NCI-H526 (cell line): ENCODE measurements at regions not wholly inside any gene's neighbourhood (a gene's known extent, or its start where the extent isn't known, plus 50 kb on each side); places are given as distances from the start of the nearest gene placed in this dataset.
"Not testable (repeated sequence)": the region's sequence is repeated elsewhere in the genome, so short reads cannot be mapped to it uniquely, and the experiment has no call there.

Experiments
- DNase-seq, 2 experiments: peaks; one replicate each; lab custom pipeline; 2025; lab: John Stamatoyannopoulos, UW

GRCh38 chr2:220556658-220557057 lies 929.2 kb downstream of the SLC4A3 start:
- DNase-seq, result no peak

DNA sequence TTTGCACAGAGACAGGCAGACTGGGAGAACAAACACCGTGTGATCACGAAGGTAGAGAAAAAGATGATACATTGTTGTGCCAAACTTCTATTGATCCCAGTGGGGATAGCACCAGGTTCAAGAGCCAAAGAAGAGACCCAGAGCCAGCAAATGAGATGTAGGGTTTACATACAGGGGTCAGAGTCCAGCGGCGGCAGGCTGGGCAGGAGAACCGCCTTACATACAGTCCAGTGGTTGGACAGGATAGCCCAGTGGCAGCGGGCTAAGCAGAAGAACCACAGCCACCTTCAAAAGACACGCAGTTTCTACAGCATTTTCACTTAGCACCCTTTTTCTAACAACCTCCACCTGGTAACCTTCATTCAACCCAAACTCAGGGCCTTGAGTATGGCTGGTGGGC lies 932.8 kb downstream of the SLC4A3 start:
- DNase-seq, result no peak

DNA sequence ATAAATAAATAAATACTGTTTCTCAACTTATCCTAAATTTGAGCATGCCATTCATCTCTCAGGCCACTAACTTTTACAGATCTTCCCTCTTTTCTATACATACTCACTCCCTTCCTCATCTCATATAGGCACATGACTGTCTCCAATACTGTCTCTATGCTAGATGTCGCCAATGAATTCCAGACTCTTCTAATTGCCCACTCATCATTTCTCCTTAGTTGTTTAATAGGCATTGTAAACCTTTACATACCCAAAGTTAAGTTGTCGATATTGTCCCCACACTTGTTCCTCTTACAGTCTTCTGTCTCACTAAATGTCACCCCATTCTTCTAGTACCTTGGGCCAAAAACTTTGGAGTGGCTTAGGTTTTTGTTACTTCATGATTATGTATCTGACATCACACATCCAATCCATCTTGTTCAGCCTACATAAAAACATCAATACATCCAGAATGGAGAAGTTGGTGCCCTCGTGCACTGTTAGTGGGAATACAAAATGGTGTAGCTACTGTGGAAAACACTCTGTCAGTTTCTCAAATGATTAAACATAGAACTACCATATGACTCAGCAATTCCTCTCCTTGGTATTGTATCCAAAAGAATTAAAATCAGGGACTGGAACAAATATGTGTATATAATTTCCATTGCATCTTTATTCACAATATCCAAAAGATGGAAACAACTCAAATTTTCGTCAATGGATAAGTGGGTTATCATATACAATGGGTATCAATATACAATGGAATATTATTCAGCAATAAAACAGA lies 935.1 kb downstream of the SLC4A3 start:
- no peak for DNase-seq

- peak in 1 of 2 experiments; percentile 32 for DNase-seq
These were observed 940.9 kb downstream of the SLC4A3 start for GRCh38 chr2:220568296-220568695.

- peak; percentile 97 to 98 for DNase-seq
These were observed 941.9 kb downstream of the SLC4A3 start for GRCh38 chr2:220569112-220569897.

DNA sequence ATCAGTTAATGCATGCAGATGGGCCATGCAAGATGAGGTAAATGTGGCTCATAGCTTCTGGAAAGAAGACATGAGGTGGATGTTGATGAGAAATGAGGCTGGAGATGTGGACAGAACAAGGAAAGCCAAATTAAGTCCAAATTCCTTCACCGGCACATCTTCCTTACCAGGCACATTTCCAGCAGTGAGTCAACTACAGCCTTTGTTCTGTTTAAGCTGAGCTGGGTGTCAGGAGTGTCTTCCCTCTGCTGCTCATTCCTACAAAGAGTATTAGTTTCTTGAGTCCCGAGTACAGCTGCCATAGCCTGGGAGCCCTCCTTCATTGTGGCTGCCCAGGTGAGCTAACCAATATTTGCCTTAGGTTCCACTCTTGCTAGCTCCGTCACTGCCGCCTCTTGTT lies 945.0 kb downstream of the SLC4A3 start:
- no peak for DNase-seq

DNA sequence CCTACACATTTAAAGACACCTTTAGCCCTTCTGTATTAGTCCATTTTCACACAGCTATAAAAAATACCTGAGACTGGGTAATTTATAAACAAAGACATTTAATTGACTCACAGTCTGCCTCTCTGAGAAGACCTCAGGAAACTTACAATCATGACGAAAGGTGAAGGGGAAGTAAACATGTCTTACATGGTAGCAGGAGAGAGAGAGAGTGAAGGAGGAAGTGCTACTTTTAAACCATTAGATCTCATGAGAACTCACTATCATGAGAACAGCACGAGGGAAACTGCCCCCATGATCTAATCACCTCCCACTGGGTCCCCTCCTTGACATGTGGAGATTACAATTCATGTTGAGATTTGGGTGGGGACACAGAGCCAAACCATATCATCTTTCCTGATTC lies 946.6 kb downstream of the SLC4A3 start:
- no peak for DNase-seq

GRCh38 chr2:220575963-220576362 lies 948.5 kb downstream of the SLC4A3 start:
- no peak for DNase-seq

- no peak for DNase-seq
These were observed 952.0 kb downstream of the SLC4A3 start for GRCh38 chr2:220579452-220579851.

- no peak for DNase-seq
These were observed 952.7 kb downstream of the SLC4A3 start for GRCh38 chr2:220580113-220580512.

DNA sequence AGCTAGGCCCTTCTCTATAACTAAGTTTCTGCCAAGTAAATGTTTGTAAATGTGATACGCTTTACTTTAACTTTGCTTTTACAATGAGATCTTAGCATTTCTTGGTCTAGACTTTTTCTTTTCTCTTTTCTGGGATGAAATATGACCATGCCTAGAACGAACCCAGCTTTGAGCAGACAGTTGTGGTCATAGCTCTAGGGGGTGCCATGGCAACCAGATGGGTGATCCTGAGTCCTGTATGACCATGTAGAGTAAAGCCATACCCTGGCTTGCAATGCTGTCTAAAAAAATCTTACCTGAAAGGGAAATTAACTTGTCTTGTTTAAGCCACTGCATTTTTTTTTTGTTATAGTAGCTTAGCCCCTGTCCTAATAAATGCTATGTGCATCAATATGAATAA lies 956.3 kb downstream of the SLC4A3 start:
- no peak for DNase-seq

DNA sequence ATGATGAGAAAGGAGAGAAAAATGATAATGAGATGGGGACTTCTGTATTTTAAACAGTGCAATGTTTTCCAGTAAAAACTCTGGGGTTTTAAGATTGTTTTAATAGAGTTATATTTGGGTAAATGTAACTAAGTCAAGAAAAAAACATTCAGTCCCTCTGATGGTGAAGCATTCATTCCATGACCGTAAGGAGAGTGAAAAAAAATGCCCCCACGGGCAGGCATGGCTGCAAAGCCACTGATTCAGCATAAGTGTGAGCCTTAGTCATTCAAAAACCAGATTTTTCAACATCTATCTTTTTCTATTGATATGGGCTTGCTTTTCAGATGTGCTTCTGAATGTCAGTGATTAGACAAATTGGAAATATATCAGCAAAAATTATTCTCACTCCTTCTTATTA lies 957.8 kb downstream of the SLC4A3 start:
- DNase-seq, result no peak

DNA sequence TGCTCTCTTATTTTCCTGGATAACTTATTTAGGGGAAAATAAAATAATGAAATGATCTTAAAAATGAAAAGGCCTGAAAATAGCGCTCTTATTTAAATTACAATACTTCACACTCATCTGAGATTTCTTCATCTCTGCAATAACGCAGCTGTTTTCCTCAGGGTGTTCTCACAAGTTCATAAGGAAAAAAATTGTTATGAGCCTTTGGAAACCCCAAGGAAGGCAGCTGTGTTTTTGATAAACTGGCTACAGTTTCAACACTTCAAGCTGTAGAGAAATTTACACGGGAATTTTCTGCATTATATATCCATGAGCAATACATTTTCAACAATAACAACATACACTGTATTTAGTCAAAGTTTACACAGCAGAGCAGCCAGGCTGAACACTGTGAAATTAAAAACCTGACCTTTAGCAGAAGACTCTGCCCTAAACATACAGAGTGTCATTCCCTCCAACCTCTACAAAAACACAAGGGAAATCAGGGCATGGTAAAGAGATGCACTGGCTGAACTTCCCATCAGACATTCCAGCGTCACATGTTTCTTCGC lies 959.6 kb downstream of the SLC4A3 start:
- no peak for DNase-seq

GRCh38 chr2:220588148-220588547 lies 960.7 kb downstream of the SLC4A3 start:
- no peak for DNase-seq

DNA sequence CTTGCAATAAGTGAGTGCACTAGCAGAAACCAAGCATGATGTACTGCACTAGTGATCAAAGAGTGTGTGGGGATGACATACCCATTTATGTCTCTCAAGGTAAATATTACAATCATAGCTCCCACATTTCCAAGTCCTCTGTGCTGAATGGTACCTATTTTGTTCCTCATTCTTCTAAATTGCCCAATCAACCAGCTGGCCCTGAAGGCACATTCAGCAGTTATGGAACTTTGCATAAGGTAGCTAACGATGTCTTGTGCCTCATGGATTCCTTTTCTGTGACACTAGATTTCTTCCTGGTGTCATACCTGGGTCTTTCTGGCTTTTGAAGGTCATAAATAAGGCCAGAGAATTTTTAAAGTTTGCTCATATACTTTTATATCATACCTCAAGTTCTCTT lies 963.0 kb downstream of the SLC4A3 start:
- DNase-seq, result peak in 1 of 2 experiments; percentile 4

GRCh38 chr2:220593526-220593925 lies 966.1 kb downstream of the SLC4A3 start:
- DNase-seq, result no peak

GRCh38 chr2:220601674-220602073 lies 970.4 kb downstream of the EPHA4 start:
- DNase-seq, result no peak

DNA sequence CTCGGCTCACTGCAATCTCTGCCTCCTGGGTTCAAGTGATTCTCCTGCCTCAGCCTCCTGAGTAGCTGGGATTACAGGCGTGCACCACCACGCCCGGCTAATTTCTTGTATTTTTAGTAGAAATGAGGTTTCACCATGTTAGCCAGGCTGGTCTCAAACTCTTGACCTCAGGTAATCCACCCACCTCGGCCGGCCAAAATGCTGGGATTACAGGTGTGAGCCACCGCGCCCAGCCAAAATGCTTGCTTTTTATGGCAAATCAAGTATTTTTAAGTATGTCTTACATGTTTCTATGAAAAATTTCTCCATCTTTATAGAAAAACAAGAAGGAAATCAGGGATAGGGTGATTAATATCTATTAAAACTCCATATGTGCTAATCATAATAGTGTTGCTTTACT lies 959.1 kb downstream of the EPHA4 start:
- not testable (repeated sequence) for DNase-seq

DNA sequence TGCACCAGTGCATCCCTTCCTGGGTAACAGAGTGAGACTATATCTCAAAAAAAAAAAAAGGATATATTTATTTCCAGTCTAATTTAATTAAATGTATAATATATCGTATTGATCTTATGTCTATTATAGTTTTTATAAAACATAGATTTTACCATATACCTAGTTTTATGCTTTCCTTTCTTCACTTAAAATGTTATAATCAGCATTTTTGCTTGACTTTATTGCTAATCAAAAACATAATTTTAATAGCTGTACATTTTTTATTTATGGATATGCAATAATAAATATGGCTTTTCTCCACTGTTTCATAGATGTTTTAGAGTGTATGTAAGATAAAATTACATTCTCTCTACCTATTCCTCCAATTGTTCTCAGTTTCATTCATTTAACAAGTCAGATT lies 958.0 kb downstream of the EPHA4 start:
- DNase-seq, result no peak

- peak in 1 of 2 experiments; percentile 24 for DNase-seq
These were observed 952.4 kb downstream of the EPHA4 start for GRCh38 chr2:220619525-220620220.

DNA sequence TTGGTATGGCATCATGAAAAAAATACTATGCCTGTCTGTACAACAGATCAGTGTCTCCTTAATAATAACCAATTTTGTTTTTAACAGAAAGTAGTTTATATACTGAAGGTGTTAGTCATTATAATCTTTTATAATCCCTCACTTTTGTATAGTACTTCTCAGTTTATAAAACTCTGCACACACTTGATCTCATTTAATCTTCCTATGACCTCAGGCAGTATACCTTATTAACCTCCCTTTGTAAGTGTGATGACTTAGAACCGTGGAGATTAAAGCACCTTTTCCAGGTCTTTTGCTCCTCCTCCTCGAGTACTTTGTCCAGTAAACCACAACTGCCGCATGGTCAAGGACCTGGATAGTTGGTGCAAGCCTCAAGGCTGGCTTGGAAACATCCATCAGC lies 945.5 kb downstream of the EPHA4 start:
- no peak for DNase-seq

GRCh38 chr2:220628252-220628651 lies 943.9 kb downstream of the EPHA4 start:
- DNase-seq, result no peak
